K562 (cell line): ENCODE measurements at regions not wholly inside any gene's neighbourhood (a gene's known extent, or its start where the extent isn't known, plus 50 kb on each side); places are given as distances from the start of the nearest gene placed in this dataset.

Source experiments
- ATAC-seq: fragments of 200-7000 bp; cut with Tn5 transposase; 3 replicates; pipeline ENCODE4 v1.9.1; 2020; ENCODE audit warnings: moderate library complexity
- BruUV-seq: library from RNA; stranded (reverse); fragments of 400-500 nt; replicated peaks from 2 replicates; lab custom pipeline; 2021; lab: Mats Ljungman, UMichigan
- CTCF ChIA-PET: fragments of 300-600 bp; formaldehyde crosslinking; extraction: SDS; loops from one replicate; lab custom pipeline; 2021; ENCODE audit warnings: low intra/inter-chr PET ratio; lab: Yijun Ruan, JAX
- POLR2A ChIA-PET: fragments of 300-600, 350-650 bp; sonication (Branson Sonifier 250); formaldehyde crosslinking; extraction: SDS; loops from one replicate; lab custom pipeline; 2021; ENCODE audit warnings: antibody characterized with exemption, inconsistent platforms; lab: Yijun Ruan, JAX
- DNase-seq, 4 experiments: peaks; one replicate each; pipeline versions ENCODE4 v3.0.0 to v3.0.0-alpha.2; 2011 to 2018; ENCODE audit warnings: low spot score in 3 of 4, mixed read lengths in 3 of 4; ENCODE audit errors: extremely low read depth in 1 of 4
- FAIRE-seq: peaks from 2 replicates; lab custom pipeline; 2011; peaks lifted over from hg19 to GRCh38; lab: Jason Lieb, UNC
- H2AFZ ChIP-seq: 2 replicates; pipeline ENCODE4 v1.6.0; 2011; ENCODE audit warnings: low read depth, low read length, control low read depth, inconsistent platforms
- H3K27ac ChIP-seq: fragments of 200-600 bp; 3 replicates; pipeline ENCODE4 v1.8.0; 2011; ENCODE audit warnings: low read depth, mild to moderate bottlenecking, control low read depth, inconsistent platforms, low read length, moderate library complexity, mixed read lengths; ENCODE audit errors: extremely low read depth
- H3K27me3 ChIP-seq, 2 experiments: fragments of 300-600 bp in 1 of 2; 2 replicates in 1 of 2; 3 replicates in 1 of 2; pipeline versions ENCODE4 v1.6.0 to v1.8.0; 2011; ENCODE audit warnings: inconsistent platforms in 2 of 2, low read length in 2 of 2, mild to moderate bottlenecking in 1 of 2, mixed read lengths in 1 of 2, moderate library complexity in 1 of 2; ENCODE audit not compliant: control insufficient read depth in 2 of 2, insufficient read depth in 2 of 2
- H3K36me3 ChIP-seq: fragments of 300-600 bp; 3 replicates; pipeline ENCODE4 v1.8.0; 2011; ENCODE audit warnings: mild to moderate bottlenecking, low read length, inconsistent platforms; ENCODE audit not compliant: control insufficient read depth, insufficient read depth
- H3K4me1 ChIP-seq, 2 experiments: fragments of 200-600 bp in 1 of 2; replicated peaks in 1 of 2; 2 replicates in 1 of 2; 3 replicates in 1 of 2; pipeline versions ENCODE4 v1.5.1 to v1.8.0; 2011; ENCODE audit warnings: inconsistent platforms in 2 of 2, low read length in 2 of 2, mild to moderate bottlenecking in 1 of 2, mixed read lengths in 1 of 2, moderate library complexity in 1 of 2; ENCODE audit not compliant: control insufficient read depth in 2 of 2, insufficient read depth in 2 of 2
- H3K4me2 ChIP-seq: 2 replicates; pipeline ENCODE4 v1.6.1; 2011; ENCODE audit warnings: low read length, control low read depth, inconsistent platforms, mixed read lengths; ENCODE audit not compliant: insufficient read depth
- H3K4me3 ChIP-seq: fragments of 200-600 bp; sonication (generic), shearing (Covaris generic); 2 replicates; pipeline ENCODE4 v1.5.1; 2016; ENCODE audit warnings: control low read depth, inconsistent platforms
- H3K79me2 ChIP-seq: fragments of 200-600 bp; 3 replicates; pipeline ENCODE4 v1.8.0; 2011; ENCODE audit warnings: low read length, inconsistent platforms; ENCODE audit not compliant: control insufficient read depth, insufficient read depth
- H3K9ac ChIP-seq, 2 experiments: 2 replicates each; pipeline versions ENCODE4 v1.6.0 to v1.6.1; 2011; ENCODE audit warnings: low read depth in 2 of 2, low read length in 2 of 2, control low read depth in 1 of 2, inconsistent platforms in 1 of 2, mild to moderate bottlenecking in 1 of 2, mixed read lengths in 1 of 2; ENCODE audit not compliant: insufficient read depth in 1 of 2
- H3K9me1 ChIP-seq: one replicate; pipeline ENCODE4 v1.6.0; 2011; ENCODE audit warnings: inconsistent platforms, mild to moderate bottlenecking, low read length, moderate library complexity; ENCODE audit not compliant: control insufficient read depth, insufficient read depth
- H3K9me3 ChIP-seq: replicated peaks from 2 replicates; pipeline ENCODE4 v1.5.1; 2011; ENCODE audit warnings: low read depth, low read length, inconsistent platforms; ENCODE audit not compliant: control insufficient read depth, insufficient read depth
- H4K20me1 ChIP-seq: replicated peaks from 2 replicates; pipeline ENCODE4 v1.6.1; 2011; ENCODE audit warnings: low read length, inconsistent platforms, mixed read lengths; ENCODE audit not compliant: control insufficient read depth, insufficient read depth
- CCNT2 ChIP-seq: IDR thresholded peaks from 2 replicates; pipeline ENCODE4 v1.6.1; 2011; ENCODE audit warnings: borderline replicate concordance, low read depth, mild to moderate bottlenecking, moderate library complexity, mixed read lengths, low read length; ENCODE audit not compliant: insufficient read length; ENCODE audit errors: extremely low read depth
- ELF2 ChIP-seq: fragments of 250-450 bp; sonication (Bioruptor Pico); IDR thresholded peaks from 2 replicates; pipeline ENCODE4 v1.5.0; 2021; ENCODE audit warnings: mild to moderate bottlenecking
- IRF9 ChIP-seq: fragments of 450-650 bp; IDR thresholded peaks from 2 replicates; pipeline ENCODE4 v1.6.1; 2016; ENCODE audit warnings: missing biosample characterization, missing genetic modification characterization
- L3MBTL2 ChIP-seq: fragments of 450-650 bp; IDR thresholded peaks from 2 replicates; pipeline ENCODE4 v1.6.1; 2016; ENCODE audit warnings: mild to moderate bottlenecking, moderate library complexity
- MTF1 ChIP-seq: fragments of 250-450 bp; sonication (Bioruptor Pico); IDR thresholded peaks from 2 replicates; pipeline ENCODE4 v1.9.0; 2021; ENCODE audit warnings: moderate library complexity, mild to moderate bottlenecking, inconsistent platforms, borderline replicate concordance
- SMARCA4 ChIP-seq: fragments of 450-650 bp; IDR thresholded peaks from 2 replicates; pipeline ENCODE4 v1.6.1; 2016
- ZNF79 ChIP-seq: fragments of 250-450 bp; sonication (Bioruptor Pico); IDR thresholded peaks from 2 replicates; pipeline ENCODE4 v1.4.0; 2020; ENCODE audit warnings: low read depth, mild to moderate bottlenecking, moderate library complexity
- WGBS: fragments of 100-300 bp; shearing (Covaris generic); methylation state at CpG from one replicate; pipeline ENCODE4 v1.1.6; 2016; ENCODE audit warnings: low coverage, mixed read lengths; ENCODE audit not compliant: insufficient coverage; ENCODE audit errors: missing lambda C conversion rate; 5-methylcytosine and 5-hydroxymethylcytosine counted together
- in situ Hi-C: fragments of 300-500 bp; cut with MboI; formaldehyde crosslinking; loops from 4 replicates; pipeline ENCODE4 v1.15.0; 2018; ENCODE audit warnings: inconsistent platforms, mixed read lengths
- intact Hi-C: fragments of 100-400 bp; cut with micrococcal nuclease; formaldehyde crosslinking; loops from 2 replicates; pipeline ENCODE4 v1.14.2; 2022
- TF ChIP-seq, protein P1 (sequence below), 3 experiments: fragments of 200-800 bp in 1 of 3; fragments of 250-450 bp in 1 of 3; fragments of 450-650 bp in 1 of 3; sonication (Bioruptor Pico) in 1 of 3; sonication (Bioruptor generic) in 1 of 3; formaldehyde crosslinking in 1 of 3; IDR thresholded peaks; 2 replicates each; pipeline versions ENCODE4 v1.6.1 to v1.8.0; 2016 to 2022; ENCODE audit warnings: mild to moderate bottlenecking in 2 of 3, missing genetic modification characterization in 2 of 3, missing compliant biosample characterization in 1 of 3, moderate library complexity in 1 of 3

- TF ChIP-seq ELF2 (CRISPR knock-in tag) (no peak), CCNT2 (no peak), L3MBTL2 (no peak), MTF1 (no peak)
- TF ChIP-seq, protein P1, sequence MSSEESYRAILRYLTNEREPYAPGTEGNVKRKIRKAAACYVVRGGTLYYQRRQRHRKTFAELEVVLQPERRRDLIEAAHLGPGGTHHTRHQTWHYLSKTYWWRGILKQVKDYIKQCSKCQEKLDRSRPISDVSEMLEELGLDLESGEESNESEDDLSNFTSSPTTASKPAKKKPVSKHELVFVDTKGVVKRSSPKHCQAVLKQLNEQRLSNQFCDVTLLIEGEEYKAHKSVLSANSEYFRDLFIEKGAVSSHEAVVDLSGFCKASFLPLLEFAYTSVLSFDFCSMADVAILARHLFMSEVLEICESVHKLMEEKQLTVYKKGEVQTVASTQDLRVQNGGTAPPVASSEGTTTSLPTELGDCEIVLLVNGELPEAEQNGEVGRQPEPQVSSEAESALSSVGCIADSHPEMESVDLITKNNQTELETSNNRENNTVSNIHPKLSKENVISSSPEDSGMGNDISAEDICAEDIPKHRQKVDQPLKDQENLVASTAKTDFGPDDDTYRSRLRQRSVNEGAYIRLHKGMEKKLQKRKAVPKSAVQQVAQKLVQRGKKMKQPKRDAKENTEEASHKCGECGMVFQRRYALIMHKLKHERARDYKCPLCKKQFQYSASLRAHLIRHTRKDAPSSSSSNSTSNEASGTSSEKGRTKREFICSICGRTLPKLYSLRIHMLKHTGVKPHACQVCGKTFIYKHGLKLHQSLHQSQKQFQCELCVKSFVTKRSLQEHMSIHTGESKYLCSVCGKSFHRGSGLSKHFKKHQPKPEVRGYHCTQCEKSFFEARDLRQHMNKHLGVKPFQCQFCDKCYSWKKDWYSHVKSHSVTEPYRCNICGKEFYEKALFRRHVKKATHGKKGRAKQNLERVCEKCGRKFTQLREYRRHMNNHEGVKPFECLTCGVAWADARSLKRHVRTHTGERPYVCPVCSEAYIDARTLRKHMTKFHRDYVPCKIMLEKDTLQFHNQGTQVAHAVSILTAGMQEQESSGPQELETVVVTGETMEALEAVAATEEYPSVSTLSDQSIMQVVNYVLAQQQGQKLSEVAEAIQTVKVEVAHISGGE (CRISPR knock-in tag; IDR thresholded peaks at IDR 0.05), result no peak
Measured at GRCh38 chr1:4002741-4003140, 102.7 kb upstream of the C1orf174 start (continued).

DNA sequence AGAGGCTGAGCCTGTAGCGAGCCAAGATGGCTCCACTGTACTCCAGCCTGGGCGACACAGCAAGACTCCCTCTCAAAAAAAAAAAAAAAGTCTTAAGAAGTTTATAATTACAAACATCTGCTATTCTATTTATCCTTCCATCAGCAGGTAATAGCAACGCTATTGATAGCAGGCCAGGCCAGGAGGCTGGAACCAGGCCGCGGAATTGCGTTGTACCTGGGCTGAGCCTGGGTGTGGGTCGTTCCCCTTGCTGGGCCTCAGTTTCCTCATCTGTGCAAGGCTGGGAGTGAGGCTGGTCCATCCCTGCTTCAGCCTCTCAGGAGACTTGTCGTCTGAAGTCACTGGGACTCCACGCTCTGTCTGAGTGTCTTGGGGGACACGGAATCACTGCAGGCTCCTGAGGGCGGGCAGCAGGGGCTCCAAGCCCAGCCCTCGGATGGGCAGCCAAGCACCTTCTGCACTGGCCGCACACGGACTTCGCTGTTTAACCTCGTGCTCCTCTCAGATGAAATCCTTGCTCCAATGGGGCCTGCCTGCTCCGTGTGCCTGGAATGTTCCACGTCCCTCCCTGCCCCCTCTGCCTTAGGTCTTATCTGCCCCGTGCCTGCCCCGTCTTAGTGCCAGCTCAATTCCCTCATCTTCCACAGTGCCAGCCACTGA is 103.9 kb upstream of the C1orf174 start:
- DNase-seq, result no peak
- Histone ChIP-seq H3K27ac (no peak overlapping the region), H3K4me1 (peaks cover 0 to 26% of the 10 kb centered on the region in 2 experiments; a peak in 3 of 5 replicates), H3K79me2 (no peaks in the 10 kb centered on the region), H3K36me3 (0 out of 3 replicates have a peak, but pooled peaks cover 2% of the 10 kb centered on the region), H4K20me1 (no peaks in the 10 kb centered on the region; the same call in 1 of the 2 replicates), H3K27me3 (peaks cover 3 to 49% of the 10 kb centered on the region in 2 experiments; a peak in 4 of 5 replicates), H2AFZ (no peak overlapping the region), H3K4me2 (no peak overlapping the region), H3K9me1 (no peaks in the 10 kb centered on the region), H3K4me3 (no peak overlapping the region)
- intact Hi-C loops, result no loop called here
- FAIRE-seq, result no peak
- no TSS peak for BruUV-seq
- POLR2A ChIA-PET, result no interaction called here
- CTCF ChIA-PET, result no interaction called here
- TF ChIP-seq SMARCA4 (no peak), IRF9 (tag) (no peak), ZNF79 (CRISPR knock-in tag) (no peak)
- TF ChIP-seq, all 486 proteins: peak for 0
- no peak for ATAC-seq
- Histone ChIP-seq H3K9me3 (no peaks in the 10 kb centered on the region), H3K9ac (no peak overlapping the region)
- 10% methylated on average over 20 of the region's 20 CpGs for WGBS
- in situ Hi-C loops, result no loop called here
